HL-60 (cell line): ENCODE measurements at regions not wholly inside any gene's neighbourhood (a gene's known extent, or its start where the extent isn't known, plus 50 kb on each side); places are given as distances from the start of the nearest gene placed in this dataset.

ENCODE experiments used
- DNase-seq, 2 experiments: peaks; one replicate each; pipeline ENCODE4 v3.0.0-alpha.2; 2010 to 2020; ENCODE audit warnings: low read depth in 1 of 2, low spot score in 1 of 2
- H3K27ac ChIP-seq: fragments of 250-450 bp; sonication (Bioruptor Pico); replicated peaks from 2 replicates; pipeline ENCODE4 v1.5.1; 2020; ENCODE audit warnings: mild to moderate bottlenecking, moderate library complexity
- H3K27me3 ChIP-seq: fragments of 250-450 bp; sonication (Bioruptor Pico); 2 replicates; pipeline ENCODE4 v1.5.1; 2021; ENCODE audit warnings: mild to moderate bottlenecking, moderate library complexity; ENCODE audit not compliant: insufficient read depth, poor library complexity, severe bottlenecking
- H3K4me3 ChIP-seq: replicated peaks from 2 replicates; pipeline ENCODE4 v1.5.1; 2011; ENCODE audit warnings: mild to moderate bottlenecking, control low read depth, low read length; ENCODE audit not compliant: insufficient read depth
- CTCF ChIP-seq: IDR thresholded peaks from one replicate; pipeline ENCODE4 v1.5.1; 2011; ENCODE audit warnings: low read length, control low read depth, inconsistent platforms; ENCODE audit not compliant: insufficient read depth
- GABPA ChIP-seq: IDR thresholded peaks from 2 replicates; pipeline ENCODE4 v1.6.1; 2012; ENCODE audit warnings: low read depth
- POLR2AphosphoS5 ChIP-seq: IDR thresholded peaks from 2 replicates; pipeline ENCODE4 v1.6.1; 2012; ENCODE audit warnings: low read depth
- REST ChIP-seq: IDR thresholded peaks from 2 replicates; pipeline ENCODE4 v1.6.1; 2012; ENCODE audit warnings: low read depth; ENCODE audit not compliant: insufficient replicate concordance
- SPI1 ChIP-seq: IDR thresholded peaks from 2 replicates; pipeline ENCODE4 v1.6.1; 2012; ENCODE audit warnings: low read depth, mild to moderate bottlenecking, borderline replicate concordance

GRCh38 chr6:19156443-19156842 is 680.7 kb upstream of the ID4 start:
- TF ChIP-seq CTCF (no peak), REST (no peak), SPI1 (no peak), POLR2AphosphoS5 (no peak), GABPA (no peak)
- DNase-seq, result no peak
- Histone ChIP-seq H3K4me3 (no peak overlapping the region), H3K27ac (no peak overlapping the region), H3K27me3 (no peaks in the 10 kb centered on the region)

- no peaks in the 10 kb centered on the region for H3K27me3 ChIP-seq
- no peak for DNase-seq
- TF ChIP-seq POLR2AphosphoS5 (no peak), CTCF (no peak), SPI1 (no peak), GABPA (no peak), REST (no peak)
- H3K4me3 ChIP-seq, result no peak overlapping the region
- no peak overlapping the region for H3K27ac ChIP-seq
Measured at GRCh38 chr6:19157486-19157885, 679.7 kb upstream of the ID4 start.

- no peak overlapping the region for H3K4me3 ChIP-seq
- TF ChIP-seq POLR2AphosphoS5, result no peak
- no peak for TF ChIP-seq SPI1
- no peak for TF ChIP-seq CTCF
- no peak for TF ChIP-seq GABPA
- TF ChIP-seq REST, result no peak
- H3K27me3 ChIP-seq, result no peaks in the 10 kb centered on the region
- DNase-seq, result no peak
- H3K27ac ChIP-seq, result no peak overlapping the region
Measured at GRCh38 chr6:19158586-19158985, 678.6 kb upstream of the ID4 start.
